ENCODE measurements at regions not wholly inside any gene's neighbourhood (a gene's known extent, or its start where the extent isn't known, plus 50 kb on each side); places are given as distances from the start of the nearest gene placed in this dataset.

DNA sequence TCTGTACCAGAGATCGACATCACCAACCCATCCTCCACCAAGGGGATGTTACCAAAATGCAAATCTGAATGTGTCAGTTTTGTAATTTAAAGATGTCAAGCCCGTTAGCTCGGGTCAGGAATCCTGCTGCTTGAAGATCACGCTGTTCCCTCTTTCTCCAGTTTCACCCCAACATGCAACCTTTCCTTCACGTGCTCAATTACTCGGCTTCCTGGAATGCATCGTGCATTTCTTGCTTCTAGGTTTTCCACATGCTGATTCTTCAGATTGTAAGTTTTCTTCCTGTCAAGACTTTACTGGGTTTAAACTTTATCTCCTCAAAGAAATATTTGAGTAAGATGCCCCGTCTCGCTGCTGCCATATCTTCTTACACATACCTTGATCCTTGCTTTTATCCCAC lies 209.5 kb upstream of the SNX2 start:
- TF ChIP-seq POLR2AphosphoS5 (IDR thresholded peaks at IDR 0.05), result no peak
- TF ChIP-seq, protein P1, sequence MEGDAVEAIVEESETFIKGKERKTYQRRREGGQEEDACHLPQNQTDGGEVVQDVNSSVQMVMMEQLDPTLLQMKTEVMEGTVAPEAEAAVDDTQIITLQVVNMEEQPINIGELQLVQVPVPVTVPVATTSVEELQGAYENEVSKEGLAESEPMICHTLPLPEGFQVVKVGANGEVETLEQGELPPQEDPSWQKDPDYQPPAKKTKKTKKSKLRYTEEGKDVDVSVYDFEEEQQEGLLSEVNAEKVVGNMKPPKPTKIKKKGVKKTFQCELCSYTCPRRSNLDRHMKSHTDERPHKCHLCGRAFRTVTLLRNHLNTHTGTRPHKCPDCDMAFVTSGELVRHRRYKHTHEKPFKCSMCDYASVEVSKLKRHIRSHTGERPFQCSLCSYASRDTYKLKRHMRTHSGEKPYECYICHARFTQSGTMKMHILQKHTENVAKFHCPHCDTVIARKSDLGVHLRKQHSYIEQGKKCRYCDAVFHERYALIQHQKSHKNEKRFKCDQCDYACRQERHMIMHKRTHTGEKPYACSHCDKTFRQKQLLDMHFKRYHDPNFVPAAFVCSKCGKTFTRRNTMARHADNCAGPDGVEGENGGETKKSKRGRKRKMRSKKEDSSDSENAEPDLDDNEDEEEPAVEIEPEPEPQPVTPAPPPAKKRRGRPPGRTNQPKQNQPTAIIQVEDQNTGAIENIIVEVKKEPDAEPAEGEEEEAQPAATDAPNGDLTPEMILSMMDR (IDR thresholded peaks at IDR 0.05), result no peak

Measured in gastroesophageal sphincter (tissue), 3 donors.